PC-3 (cell line): ENCODE measurements at regions not wholly inside any gene's neighbourhood (a gene's known extent, or its start where the extent isn't known, plus 50 kb on each side); places are given as distances from the start of the nearest gene placed in this dataset.

Experiments
- ATAC-seq: fragments of 200-7000 bp; cut with Tn5 transposase; 2 replicates; pipeline ENCODE4 v1.9.1; 2020; ENCODE audit warnings: mild to moderate bottlenecking, moderate library complexity
- BruUV-seq: library from RNA; stranded (reverse); fragments of 400-500 nt; replicated peaks from 2 replicates; lab custom pipeline; 2021; lab: Mats Ljungman, UMichigan
- CTCF ChIA-PET: fragments of 300-600 bp; sonication (Branson Sonifier 250); formaldehyde crosslinking; loops from one replicate; lab custom pipeline; 2022; ENCODE audit warnings: antibody characterized with exemption; lab: Charles Lee
- POLR2A ChIA-PET: fragments of 300-600 bp; sonication (Branson Sonifier 250); formaldehyde crosslinking; loops from one replicate; lab custom pipeline; 2022; ENCODE audit warnings: antibody characterized with exemption; ENCODE audit not compliant: unreplicated experiment; lab: Charles Lee
- DNase-seq: peaks from one replicate; pipeline ENCODE4 v3.0.0-alpha.2; 2015
- H2AFZ ChIP-seq: fragments of 300-600 bp; sonication (generic); 2 replicates; pipeline ENCODE4 v1.6.0; 2016; ENCODE audit warnings: antibody characterized with exemption, low read length
- H3F3A ChIP-seq: fragments of 300-600 bp; sonication (generic); one replicate; pipeline ENCODE4 v1.6.0; 2017; ENCODE audit warnings: antibody characterized with exemption, low read length, control low read depth, mild to moderate bottlenecking; ENCODE audit not compliant: unreplicated experiment
- H3K27ac ChIP-seq: fragments of 300-600 bp; sonication (generic); 2 replicates; pipeline ENCODE4 v1.5.1; 2016; ENCODE audit warnings: mild to moderate bottlenecking, low read length
- H3K27me3 ChIP-seq: fragments of 300-600 bp; sonication (generic); 2 replicates; pipeline ENCODE4 v1.6.1; 2016; ENCODE audit warnings: low read length, mixed read lengths
- H3K36me3 ChIP-seq: fragments of 300-600 bp; sonication (generic); 2 replicates; pipeline ENCODE4 v1.6.1; 2016; ENCODE audit warnings: low read depth, mixed run types, low read length, mixed read lengths
- H3K4me1 ChIP-seq: fragments of 300-600 bp; sonication (generic); 2 replicates; pipeline ENCODE4 v1.5.1; 2016; ENCODE audit warnings: low read length; ENCODE audit not compliant: insufficient read depth
- H3K4me2 ChIP-seq: fragments of 300-600 bp; sonication (generic); 2 replicates; pipeline ENCODE4 v1.6.0; 2016; ENCODE audit warnings: low read length
- H3K4me3 ChIP-seq: fragments of 300-600 bp; sonication (generic); 2 replicates; pipeline ENCODE4 v1.5.1; 2016; ENCODE audit warnings: mild to moderate bottlenecking, low read length, mixed read lengths
- H3K79me2 ChIP-seq: fragments of 300-600 bp; sonication (generic); 2 replicates; pipeline ENCODE4 v1.6.1; 2017; ENCODE audit warnings: low read length, mixed read lengths
- H3K9ac ChIP-seq: fragments of 300-600 bp; sonication (generic); 2 replicates; pipeline ENCODE4 v1.6.0; 2016; ENCODE audit warnings: mild to moderate bottlenecking, low read length
- H3K9me2 ChIP-seq: fragments of 300-600 bp; sonication (generic); replicated peaks from 2 replicates; pipeline ENCODE4 v1.6.1; 2016; ENCODE audit warnings: mixed run types, low read length, mixed read lengths
- H3K9me3 ChIP-seq: fragments of 300-600 bp; sonication (generic); 2 replicates; pipeline ENCODE4 v1.6.1; 2016; ENCODE audit warnings: low read length, mixed read lengths
- H4K20me1 ChIP-seq: fragments of 300-600 bp; sonication (generic); 2 replicates; pipeline ENCODE4 v1.6.1; 2016; ENCODE audit warnings: low read length, mixed read lengths
- EZH2 ChIP-seq: fragments of 300-600 bp; sonication (generic); IDR thresholded peaks from one replicate; pipeline ENCODE4 v1.6.1; 2017; ENCODE audit warnings: antibody characterized with exemption, mild to moderate bottlenecking, low read length; ENCODE audit not compliant: unreplicated experiment
- EZH2phosphoT487 ChIP-seq: fragments of 300-600 bp; sonication (generic); IDR thresholded peaks from 2 replicates; pipeline ENCODE4 v1.6.1; 2018; ENCODE audit warnings: mild to moderate bottlenecking, antibody characterized with exemption, low read length, borderline replicate concordance
- intact Hi-C: fragments of 100-400 bp; cut with micrococcal nuclease; formaldehyde crosslinking; loops from 2 replicates; pipeline ENCODE4 v1.9.0; 2023
- TF ChIP-seq, protein P1 (sequence below): fragments of 300-600 bp; sonication (generic); conservative IDR thresholded peaks from 2 replicates; pipeline ENCODE4 v1.5.1; 2017; ENCODE audit warnings: antibody characterized with exemption, low read depth, mild to moderate bottlenecking, low read length

DNA sequence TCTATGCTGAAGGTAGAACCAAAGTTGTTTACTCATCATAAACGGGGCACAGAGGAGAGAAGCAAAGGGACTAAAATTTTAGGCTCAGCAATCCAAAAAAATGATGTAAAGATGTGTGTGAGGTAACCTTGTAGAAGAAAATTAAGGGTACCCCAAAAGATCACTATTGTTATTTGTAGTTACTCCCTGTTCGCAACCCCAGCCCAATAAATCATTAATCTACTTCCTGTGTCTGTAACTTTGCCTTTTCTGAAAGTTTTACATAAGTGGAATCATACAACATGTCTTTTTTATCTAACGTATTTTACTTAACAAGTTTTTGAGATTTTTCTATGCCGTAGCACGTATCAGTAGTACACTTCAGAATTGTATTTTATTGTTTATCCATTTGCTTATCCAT is 1114.8 kb upstream of the GJE1 start:
- BruUV-seq: no TSS peak
- CTCF ChIA-PET: no interaction called here
- H3K9me3 ChIP-seq: no peaks in the 10 kb centered on the region
- no peak overlapping the region for H3K9ac ChIP-seq
- no peak overlapping the region for H3K4me2 ChIP-seq
- intact Hi-C loops: no loop called here
- H2AFZ ChIP-seq: no peak overlapping the region
- no peaks in the 10 kb centered on the region for H3K4me1 ChIP-seq
- no peaks in the 10 kb centered on the region for H3F3A ChIP-seq
- H3K4me3 ChIP-seq: no peak overlapping the region
- DNase-seq: no peak
- no peak overlapping the region for H3K27ac ChIP-seq
- no peaks in the 10 kb centered on the region for H3K79me2 ChIP-seq
- no peaks in the 10 kb centered on the region for H4K20me1 ChIP-seq
- ATAC-seq: no peak
- POLR2A ChIA-PET: no interaction called here
- H3K9me2 ChIP-seq: no peaks in the 10 kb centered on the region
- no peaks in the 10 kb centered on the region for H3K27me3 ChIP-seq
- no peaks in the 10 kb centered on the region for H3K36me3 ChIP-seq
- no peak for TF ChIP-seq EZH2phosphoT487
- no peak for TF ChIP-seq EZH2
- TF ChIP-seq, protein P1, sequence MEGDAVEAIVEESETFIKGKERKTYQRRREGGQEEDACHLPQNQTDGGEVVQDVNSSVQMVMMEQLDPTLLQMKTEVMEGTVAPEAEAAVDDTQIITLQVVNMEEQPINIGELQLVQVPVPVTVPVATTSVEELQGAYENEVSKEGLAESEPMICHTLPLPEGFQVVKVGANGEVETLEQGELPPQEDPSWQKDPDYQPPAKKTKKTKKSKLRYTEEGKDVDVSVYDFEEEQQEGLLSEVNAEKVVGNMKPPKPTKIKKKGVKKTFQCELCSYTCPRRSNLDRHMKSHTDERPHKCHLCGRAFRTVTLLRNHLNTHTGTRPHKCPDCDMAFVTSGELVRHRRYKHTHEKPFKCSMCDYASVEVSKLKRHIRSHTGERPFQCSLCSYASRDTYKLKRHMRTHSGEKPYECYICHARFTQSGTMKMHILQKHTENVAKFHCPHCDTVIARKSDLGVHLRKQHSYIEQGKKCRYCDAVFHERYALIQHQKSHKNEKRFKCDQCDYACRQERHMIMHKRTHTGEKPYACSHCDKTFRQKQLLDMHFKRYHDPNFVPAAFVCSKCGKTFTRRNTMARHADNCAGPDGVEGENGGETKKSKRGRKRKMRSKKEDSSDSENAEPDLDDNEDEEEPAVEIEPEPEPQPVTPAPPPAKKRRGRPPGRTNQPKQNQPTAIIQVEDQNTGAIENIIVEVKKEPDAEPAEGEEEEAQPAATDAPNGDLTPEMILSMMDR: no peak

DNA sequence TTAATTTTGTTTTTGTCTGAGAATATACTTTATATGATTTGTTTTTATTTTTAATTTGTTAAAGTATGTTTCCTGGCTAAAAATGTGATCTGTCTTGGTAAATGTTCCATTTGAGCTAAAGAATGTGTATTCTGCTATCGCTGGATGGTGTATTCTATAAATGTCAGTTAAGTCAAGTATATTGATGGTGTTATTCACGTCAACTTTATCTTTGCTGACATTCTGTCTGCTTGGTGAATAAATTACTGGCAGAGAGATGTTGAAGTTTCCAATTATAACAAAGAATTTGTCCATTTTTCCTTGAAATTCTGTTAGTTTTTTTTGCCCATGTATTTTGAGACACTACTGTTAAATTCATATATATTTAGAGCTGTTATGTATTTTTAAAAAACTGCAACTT is 1131.8 kb upstream of the GJE1 start:
- CTCF ChIA-PET: no interaction called here

DNA sequence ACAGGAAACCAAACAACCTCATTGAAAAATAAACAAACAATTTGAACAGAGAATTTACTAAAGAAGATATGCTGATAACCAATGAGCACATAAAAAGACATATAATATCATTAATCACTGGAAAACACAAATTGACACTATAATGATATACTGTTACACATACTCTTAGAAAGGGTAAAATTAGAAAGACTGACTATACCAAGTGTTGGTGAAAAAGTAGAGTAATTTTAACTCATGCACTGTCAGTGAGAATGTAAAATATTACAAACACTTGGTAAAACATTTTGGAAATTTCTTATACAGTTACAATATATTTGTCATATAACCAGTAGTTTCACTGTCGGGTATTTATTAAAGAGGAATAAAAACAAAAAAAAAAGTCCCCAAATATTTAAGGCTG is 1139.2 kb upstream of the GJE1 start:
- BruUV-seq: no TSS peak
- Histone ChIP-seq H3K79me2 (no peaks in the 10 kb centered on the region), H3K4me3 (no peak overlapping the region), H2AFZ (no peak overlapping the region), H3K27me3 (no peaks in the 10 kb centered on the region), H3K4me1 (no peaks in the 10 kb centered on the region), H3K36me3 (no peaks in the 10 kb centered on the region), H3K9me2 (no peaks in the 10 kb centered on the region), H3K9me3 (no peaks in the 10 kb centered on the region), H3K27ac (no peak overlapping the region), H4K20me1 (no peaks in the 10 kb centered on the region), H3K4me2 (no peak overlapping the region), H3F3A (no peaks in the 10 kb centered on the region), H3K9ac (no peak overlapping the region)
- intact Hi-C loops: no loop called here
- ChIA-PET POLR2A (no interaction called here), CTCF (no interaction called here)
- DNase-seq (no peak), ATAC-seq (no peak)
- TF ChIP-seq EZH2phosphoT487: no peak
- TF ChIP-seq, protein P1: no peak
- no peak for TF ChIP-seq EZH2

More for the DNA sequence above, 1131.8 kb upstream of the GJE1 start:
- no peaks in the 10 kb centered on the region for H3K9me2 ChIP-seq
- no peak for ATAC-seq
- H3K4me3 ChIP-seq: no peak overlapping the region
- H3K79me2 ChIP-seq: no peaks in the 10 kb centered on the region
- no TSS peak for BruUV-seq
- H3K36me3 ChIP-seq: no peaks in the 10 kb centered on the region
- H4K20me1 ChIP-seq: no peaks in the 10 kb centered on the region
- no peak overlapping the region for H3K9ac ChIP-seq
- no peak overlapping the region for H2AFZ ChIP-seq
- H3K27ac ChIP-seq: no peak overlapping the region
- no peaks in the 10 kb centered on the region for H3K27me3 ChIP-seq
- H3K4me1 ChIP-seq: no peaks in the 10 kb centered on the region
- DNase-seq: no peak
- no peak overlapping the region for H3K4me2 ChIP-seq
- intact Hi-C loops: no loop called here
- POLR2A ChIA-PET: no interaction called here
- H3K9me3 ChIP-seq: no peaks in the 10 kb centered on the region
- H3F3A ChIP-seq: no peaks in the 10 kb centered on the region
- TF ChIP-seq EZH2phosphoT487 (no peak), EZH2 (no peak)
- TF ChIP-seq, protein P1: no peak
